Caki2 (cell line): ENCODE measurements at regions not wholly inside any gene's neighbourhood (a gene's known extent, or its start where the extent isn't known, plus 50 kb on each side); places are given as distances from the start of the nearest gene placed in this dataset.
"Not testable (repeated sequence)": the region's sequence is repeated elsewhere in the genome, so short reads cannot be mapped to it uniquely, and the experiment has no call there.

ENCODE experiments used
- DNase-seq: peaks from one replicate; pipeline ENCODE4 v3.0.0-alpha.2; 2015; ENCODE audit warnings: low read depth
- in situ Hi-C: cut with HindIII; loops from 2 replicates; pipeline ENCODE4 v1.10.0; 2016; ENCODE audit warnings: low sequenced_read_pairs, low pct_unique_long_range_greater_than_20kb, mixed read lengths

- DNase-seq: no peak
- in situ Hi-C loops: no loop called here
Measured at GRCh38 chrX:131845771-131846170, 177.3 kb upstream of the STK26 start.

GRCh38 chrX:131850964-131851363 is 172.1 kb upstream of the STK26 start:
- DNase-seq, in situ Hi-C loops: not testable (repeated sequence)

GRCh38 chrX:131853440-131853839 is 169.7 kb upstream of the STK26 start:
- in situ Hi-C loops: no loop called here

GRCh38 chrX:131854581-131854980 is 168.5 kb upstream of the STK26 start:
- in situ Hi-C loops: no loop called here
- peak; percentile 5 for DNase-seq

More at GRCh38 chrX:131853440-131853839, 169.7 kb upstream of the STK26 start:
- DNase-seq: no peak

GRCh38 chrX:131861088-131861787 is 161.9 kb upstream of the STK26 start:
- DNase-seq: no peak
- in situ Hi-C loops: no loop called here

GRCh38 chrX:131862321-131862720 is 160.8 kb upstream of the STK26 start:
- in situ Hi-C loops: no loop called here
- DNase-seq: no peak

GRCh38 chrX:131869182-131869581 is 153.9 kb upstream of the STK26 start:
- no peak for DNase-seq
- in situ Hi-C loops: no loop called here

GRCh38 chrX:131874300-131874699 is 148.8 kb upstream of the STK26 start:
- no peak for DNase-seq
- in situ Hi-C loops: no loop called here

- in situ Hi-C loops, DNase-seq: not testable (repeated sequence)
Measured at GRCh38 chrX:131875827-131876226, 147.3 kb upstream of the STK26 start.

- in situ Hi-C loops: no loop called here
Measured at GRCh38 chrX:131881194-131881593, 141.9 kb upstream of the STK26 start.

GRCh38 chrX:131885042-131885441 is 138.1 kb upstream of the STK26 start:
- DNase-seq, in situ Hi-C loops: not testable (repeated sequence)

More at GRCh38 chrX:131881194-131881593, 141.9 kb upstream of the STK26 start:
- no peak for DNase-seq

GRCh38 chrX:131893857-131894256 is 129.2 kb upstream of the STK26 start:
- DNase-seq, in situ Hi-C loops: not testable (repeated sequence)

GRCh38 chrX:131894995-131895394 is 128.1 kb upstream of the STK26 start:
- in situ Hi-C loops: no loop called here
- DNase-seq: no peak

GRCh38 chrX:131895807-131896206 is 127.3 kb upstream of the STK26 start:
- DNase-seq: no peak
- in situ Hi-C loops: no loop called here

GRCh38 chrX:131901546-131901945 is 121.6 kb upstream of the STK26 start:
- in situ Hi-C loops: no loop called here
- no peak for DNase-seq

GRCh38 chrX:131907488-131908314 is 115.4 kb upstream of the STK26 start:
- in situ Hi-C loops: no loop called here
- DNase-seq: no peak

GRCh38 chrX:131910586-131910985 is 112.5 kb upstream of the STK26 start:
- in situ Hi-C loops: no loop called here
- no peak for DNase-seq

- no peak for DNase-seq
- in situ Hi-C loops: no loop called here
Measured at GRCh38 chrX:131915488-131915887, 107.6 kb upstream of the STK26 start.

GRCh38 chrX:131917588-131917987 is 105.5 kb upstream of the STK26 start:
- no peak for DNase-seq
- in situ Hi-C loops: no loop called here
